HK-2 (cell line): ENCODE measurements at regions not wholly inside any gene's neighbourhood (a gene's known extent, or its start where the extent isn't known, plus 50 kb on each side); places are given as distances from the start of the nearest gene placed in this dataset.

Source experiments
- DNase-seq: peaks from one replicate; pipeline ENCODE4 v3.0.0-alpha.2; 2018; ENCODE audit not compliant: unreplicated experiment

DNA sequence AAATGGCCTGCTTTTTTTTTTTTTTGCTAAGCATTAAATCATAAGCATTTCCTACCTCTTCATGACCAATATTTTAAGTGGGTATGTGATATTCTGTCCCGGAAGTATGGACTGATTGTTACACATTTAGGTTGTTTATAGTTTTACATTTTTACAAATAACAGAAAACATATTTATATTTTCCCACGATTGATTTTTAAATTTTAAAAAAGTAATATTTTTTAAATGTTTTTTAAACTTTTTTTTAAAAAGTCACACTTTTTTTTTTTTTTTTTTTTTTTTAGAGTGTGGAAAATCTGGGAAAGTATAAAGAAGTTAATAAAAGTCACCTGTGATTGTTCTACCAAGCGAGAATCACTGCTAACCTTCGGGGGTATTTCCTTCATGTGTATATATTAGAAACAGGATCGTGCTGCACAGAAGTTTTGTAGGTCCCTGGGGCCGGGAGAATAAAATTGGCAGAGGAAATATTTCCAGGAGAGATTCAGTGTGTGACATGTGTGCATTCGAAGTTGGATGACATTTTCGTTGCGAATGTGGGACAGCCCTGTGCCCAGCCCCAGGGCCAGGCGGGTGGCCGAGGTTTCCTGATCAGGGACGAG, 173.1 kb downstream of the CDC5L start:
- DNase-seq = no peak

DNA sequence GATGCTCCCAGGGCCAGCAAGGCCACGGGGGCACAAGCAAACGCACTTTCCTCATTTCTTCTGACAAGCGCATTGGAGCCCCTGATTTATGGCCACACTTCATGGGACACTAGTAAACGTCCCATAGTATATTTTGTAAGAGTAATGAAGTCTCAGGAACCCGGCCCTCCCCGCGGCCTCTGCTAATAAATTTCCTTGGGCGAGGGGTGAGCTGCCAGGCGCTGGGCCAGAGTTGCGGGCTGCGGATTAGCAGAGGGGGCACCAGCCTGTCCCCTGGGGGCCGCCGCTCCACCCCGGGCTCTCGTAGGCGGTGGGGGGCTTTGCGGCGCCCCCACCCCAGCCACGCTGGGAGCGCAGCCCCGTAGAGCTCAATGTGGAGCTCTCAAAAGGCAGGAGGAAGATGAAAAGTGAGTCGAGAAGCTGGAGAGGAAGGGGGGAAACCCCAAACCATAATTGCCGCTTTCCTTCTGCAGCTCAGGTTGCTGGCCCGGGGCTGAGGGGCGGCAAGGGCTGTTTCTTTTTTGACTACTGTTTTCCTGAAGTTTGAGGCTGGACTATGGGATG, 173.6 kb downstream of the CDC5L start:
- no peak for DNase-seq

DNA sequence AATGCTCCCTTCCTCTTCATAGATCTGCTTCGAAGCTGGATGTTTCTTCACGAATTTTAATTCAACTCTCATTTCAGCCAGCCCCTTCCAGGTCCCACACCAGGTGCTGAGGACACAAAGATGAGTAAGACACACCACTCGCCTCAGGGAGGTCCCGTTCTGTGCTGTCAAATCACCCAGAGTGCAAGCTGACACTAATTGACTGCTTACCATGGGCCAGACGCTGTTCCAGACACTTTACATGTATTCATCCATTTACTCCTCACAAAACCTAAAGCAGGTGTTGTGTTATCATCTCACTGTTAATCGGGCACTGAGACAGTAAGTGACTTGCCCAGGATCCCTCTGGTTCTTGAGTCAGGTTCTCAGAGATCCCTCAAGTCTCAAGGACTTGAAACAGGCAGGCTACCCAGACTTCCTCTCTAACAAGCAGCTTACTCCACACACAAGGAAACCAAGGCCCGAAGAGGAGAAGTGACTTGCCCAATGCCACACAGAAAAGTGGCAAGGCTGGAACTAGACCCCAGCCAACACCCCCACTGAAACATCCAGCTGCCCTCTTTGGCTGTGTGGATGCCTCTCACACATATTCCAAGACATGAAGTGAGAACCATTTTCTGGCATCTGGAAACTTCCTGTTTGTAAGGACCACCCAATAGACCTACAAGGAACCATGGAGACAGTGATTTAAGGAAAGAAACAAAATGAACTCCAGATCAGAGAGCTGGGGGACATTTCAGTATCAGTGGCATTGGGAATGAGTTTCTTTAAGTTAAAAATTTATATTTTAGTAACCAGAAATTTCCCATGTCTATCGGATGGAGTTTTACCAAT, 174.5 kb downstream of the CDC5L start:
- DNase-seq = no peak

DNA sequence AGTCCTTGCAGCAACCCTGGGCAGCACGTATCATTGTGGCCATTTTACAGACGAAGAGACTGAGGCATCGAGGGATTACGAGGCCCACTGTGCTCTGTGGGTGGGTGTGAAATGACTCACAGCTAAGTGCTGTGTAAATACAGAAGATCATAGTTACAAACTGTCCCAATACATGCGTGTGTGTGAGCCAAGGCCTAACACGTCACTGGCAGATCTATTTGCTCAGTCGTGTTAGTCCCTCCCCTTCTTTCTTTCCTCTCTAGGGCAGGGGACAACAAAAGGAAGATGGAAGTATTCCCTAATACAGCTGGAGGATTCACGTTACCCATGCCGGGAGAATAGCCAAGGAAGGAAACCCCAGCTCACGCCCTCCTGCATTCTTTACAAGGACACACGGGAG, 175.9 kb downstream of the CDC5L start:
- no peak for DNase-seq

DNA sequence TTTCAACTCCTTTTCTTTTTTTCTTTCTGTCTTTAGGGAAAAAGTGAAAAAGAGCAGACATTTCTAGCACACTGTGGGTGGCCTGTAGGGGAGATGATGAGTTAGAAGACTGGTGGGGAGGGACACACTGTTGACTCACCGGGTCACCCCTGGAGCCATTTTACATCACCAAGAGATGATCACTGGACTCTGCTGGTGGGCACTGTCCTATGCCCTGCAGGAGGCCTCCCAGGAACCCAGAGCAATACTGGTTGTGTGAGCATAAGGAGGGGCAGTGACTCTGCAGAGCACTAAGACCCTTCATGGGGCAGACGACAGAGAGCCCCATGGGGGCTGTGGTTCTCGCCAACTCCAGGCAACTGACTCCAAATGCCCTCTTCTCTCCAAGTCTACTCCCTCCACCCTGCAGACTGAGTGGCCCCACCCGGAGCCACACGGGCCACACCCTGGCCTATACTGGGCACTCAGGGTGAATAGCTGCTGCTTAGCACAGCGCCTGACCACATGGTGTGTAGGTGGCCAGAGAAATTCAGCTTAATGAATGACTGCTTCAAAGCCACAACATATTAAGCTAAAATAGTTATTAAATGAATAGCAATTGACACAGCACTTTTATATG, 177.5 kb downstream of the CDC5L start:
- no peak for DNase-seq

DNA sequence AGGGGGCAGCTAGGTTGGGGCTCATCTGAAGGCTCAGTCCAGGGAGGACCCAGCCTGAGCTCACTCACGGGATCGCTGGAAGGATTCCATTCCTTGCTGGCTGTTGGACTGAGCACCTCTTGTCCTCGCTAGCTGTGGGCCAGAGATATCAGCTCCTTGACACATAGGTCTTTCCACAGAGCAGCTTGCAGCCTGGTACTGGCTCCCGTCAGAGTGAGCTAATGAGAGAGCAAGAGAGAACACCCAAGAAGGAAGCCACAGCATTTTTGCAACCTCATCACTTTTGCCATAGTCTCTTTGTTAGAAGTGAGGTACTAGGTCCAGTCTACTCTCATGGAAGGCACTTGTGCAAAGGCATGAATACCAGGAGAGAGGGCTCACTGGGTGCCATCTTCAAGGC, 179.9 kb downstream of the CDC5L start:
- no peak for DNase-seq

DNA sequence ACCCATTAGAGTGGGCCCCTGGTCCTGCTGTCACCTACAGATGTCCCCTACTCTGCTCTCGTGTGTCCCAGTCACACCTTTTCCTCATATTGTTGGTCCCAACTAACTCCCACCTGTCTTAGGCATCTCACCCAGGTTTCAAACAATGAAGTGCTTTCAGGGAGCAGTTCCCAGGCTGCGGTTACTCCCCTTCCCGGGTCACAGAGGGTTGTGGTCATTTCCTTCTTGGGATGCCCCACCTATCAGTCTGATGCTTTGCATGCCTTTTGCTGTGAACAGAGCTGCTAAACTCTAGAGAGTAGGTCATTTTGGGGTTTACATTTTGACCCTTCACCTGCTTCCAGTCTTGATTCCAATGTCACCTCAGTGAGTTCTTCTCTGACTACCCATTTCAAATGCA, 181.6 kb downstream of the CDC5L start:
- no peak for DNase-seq

DNA sequence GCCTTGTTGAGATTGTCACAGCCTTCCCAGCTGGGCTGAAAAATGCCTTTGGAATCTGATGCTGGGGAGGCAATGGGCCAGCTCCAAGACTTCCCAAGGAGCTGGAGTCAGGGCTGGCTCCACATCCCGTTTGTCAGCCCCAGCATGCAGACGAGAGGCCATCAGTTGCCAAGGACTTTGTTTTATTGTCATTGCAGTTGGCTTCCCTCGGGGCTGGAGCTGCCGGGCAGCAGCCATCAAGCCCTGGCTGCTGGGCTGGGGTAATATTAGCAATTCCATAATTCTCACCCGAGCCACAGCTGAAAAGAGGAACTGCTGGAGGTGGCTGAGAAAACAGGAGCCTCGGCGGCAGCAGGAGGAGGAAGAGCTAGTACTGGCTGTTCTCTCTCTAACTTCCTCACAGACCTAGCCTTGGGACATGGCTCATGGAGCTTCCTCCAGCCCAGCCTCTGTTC, 182.5 kb downstream of the CDC5L start:
- no peak for DNase-seq

DNA sequence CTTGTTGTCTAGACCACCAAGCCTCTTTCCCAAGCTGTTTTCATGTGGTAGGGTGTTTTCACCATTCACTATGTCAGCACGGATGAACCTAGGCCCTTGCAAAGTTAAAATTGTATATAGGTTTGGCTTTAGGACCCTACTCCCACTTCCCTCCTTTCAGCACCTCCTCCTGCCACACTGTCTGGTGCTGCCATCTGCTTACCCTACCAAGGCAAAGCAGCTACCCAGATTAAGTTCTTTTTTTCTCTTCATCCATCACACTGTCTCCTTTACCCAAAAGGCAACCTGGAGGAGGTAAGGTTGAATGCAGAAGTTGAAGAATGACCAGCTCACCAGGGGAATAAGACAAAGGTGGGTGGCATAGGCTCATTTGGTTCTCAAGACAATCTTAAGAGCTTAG, 184.0 kb downstream of the CDC5L start:
- no peak for DNase-seq

DNA sequence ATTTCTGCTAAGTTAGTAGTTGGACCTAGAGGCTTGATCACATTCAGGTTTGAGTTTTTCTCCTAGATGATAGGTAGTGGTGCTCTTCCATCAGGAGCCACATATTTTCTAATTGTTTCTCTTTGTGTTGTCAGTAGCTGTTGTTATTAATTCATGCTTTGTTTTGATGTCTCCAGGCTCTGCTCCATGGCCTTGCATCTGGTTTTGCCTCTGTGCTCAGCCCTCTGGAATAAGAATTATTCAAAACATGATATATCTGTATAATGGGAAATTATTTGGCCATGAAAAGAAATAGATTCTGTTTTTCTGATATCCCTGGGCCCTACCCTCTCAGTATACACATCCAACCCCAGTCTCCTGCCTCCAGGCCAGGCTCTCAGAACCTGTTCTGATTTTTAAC, 184.8 kb downstream of the CDC5L start:
- DNase-seq = no peak

DNA sequence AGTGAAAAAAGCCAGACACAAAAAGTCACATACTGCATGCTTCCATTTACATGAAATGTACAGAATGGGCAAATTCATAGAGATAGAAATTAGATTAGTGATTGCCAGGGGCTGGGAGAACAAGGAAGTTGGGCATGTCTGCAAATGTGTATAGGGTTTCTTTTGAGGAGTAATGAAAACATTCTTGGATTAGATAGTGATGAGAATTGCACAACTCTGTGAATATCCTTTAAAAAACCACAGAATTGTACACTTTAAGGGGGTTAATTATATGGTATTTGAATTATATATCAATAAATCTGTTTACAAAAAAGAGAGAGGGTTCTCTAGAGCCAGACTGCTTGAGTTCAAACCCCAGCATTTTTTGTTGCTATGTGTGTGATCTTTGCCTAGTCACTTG, 188.1 kb downstream of the CDC5L start:
- no peak for DNase-seq

DNA sequence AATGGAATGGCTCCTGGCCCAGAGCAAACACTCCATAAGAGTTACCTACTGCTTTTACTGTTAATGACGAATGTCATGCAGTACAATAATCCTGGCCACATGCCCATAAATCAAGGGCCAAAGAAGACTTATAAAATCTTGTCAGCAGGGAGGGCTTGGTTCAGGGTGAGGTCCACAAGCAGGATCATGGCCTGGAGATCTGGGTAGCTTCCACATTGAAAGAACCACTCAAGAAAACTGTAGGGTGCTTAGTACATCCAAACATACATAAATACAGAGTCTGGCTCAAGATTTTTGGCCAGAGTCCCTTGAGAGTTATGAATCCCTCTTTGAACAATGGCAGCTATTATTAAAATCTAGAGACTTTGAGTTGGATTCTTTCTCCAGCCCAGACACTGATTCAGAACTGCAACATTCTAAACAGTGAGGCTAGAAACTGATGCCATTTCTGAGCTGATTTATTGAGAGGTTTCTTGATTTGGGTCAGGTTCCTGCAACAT, 188.7 kb downstream of the CDC5L start:
- DNase-seq = no peak

DNA sequence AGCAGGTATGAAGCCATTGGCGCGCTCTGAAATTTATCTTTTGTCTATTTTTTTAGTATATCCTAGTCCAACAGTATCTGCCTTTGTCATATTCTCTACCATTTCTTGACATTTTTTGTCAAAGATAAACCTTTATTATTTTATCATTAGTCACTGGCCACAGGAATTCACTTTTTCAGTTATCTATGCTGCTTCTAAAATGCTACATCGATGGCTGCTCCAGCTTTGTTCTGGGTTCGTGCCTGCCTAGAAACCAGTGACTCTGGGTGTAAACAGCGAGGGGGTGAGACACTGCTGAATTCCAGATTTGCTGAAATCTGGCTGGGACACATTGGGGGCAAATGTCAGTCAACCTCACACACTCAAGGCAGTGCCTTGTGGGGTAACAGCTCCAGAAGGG, 193.4 kb downstream of the CDC5L start:
- no peak for DNase-seq

DNA sequence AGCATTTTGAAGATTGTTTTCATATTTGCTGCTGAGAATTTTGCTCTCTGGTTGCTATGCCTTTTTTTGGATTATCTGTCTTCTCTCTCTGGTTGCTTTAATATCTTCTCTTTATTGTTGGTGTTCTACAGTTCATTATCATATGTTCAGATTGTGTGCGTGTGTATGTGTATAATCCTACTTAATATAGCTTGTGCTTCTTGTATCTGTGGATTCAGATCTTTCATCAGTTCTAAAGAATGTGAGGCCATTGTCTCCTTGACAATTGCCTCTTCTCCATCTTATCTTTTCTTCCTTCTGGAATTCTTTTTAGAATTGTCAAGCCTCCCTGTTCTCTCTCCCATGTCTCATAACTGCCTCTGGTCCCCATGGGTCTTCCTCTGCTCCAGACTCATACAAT, 195.4 kb downstream of the CDC5L start:
- no peak for DNase-seq

DNA sequence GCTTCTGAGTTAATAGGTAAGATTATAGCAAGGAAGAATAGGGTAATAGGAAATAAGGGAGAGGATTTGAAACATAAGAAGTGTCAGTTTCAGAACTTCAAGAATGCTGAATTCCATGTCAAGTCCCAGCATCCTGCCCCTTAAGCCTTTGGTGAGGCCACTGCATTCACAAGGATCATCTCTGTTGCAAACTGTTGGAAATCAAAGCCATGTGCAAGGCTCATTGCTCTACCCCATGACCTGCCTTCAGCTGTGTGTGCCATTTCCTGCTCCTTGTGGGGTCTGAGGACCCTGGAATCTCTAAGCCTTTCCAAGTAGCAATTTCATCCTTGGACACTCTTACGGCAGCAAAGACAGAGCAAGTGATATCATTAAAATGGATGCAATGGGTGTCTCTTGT, 203.0 kb downstream of the CDC5L start:
- no peak for DNase-seq

DNA sequence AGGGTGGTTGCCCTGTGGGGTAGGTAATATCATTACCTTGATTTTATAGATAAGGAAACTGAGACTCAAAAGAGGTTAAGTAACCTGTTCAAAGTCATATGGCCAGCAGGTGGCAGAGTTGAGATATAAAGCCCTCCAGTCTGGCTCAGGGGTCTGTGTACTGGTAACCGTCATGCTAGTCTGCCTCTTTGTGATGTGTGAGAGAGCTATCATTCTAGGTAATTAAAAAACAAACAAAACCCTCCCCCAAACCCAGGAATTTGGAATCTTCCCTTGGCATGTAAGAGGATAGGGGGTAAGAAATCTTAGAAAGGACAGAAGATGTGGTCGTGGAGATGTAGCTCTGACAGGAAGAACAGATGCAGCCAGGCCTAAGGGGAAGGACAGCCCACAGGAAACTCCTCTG, 206.0 kb downstream of the CDC5L start:
- peak; percentile 9 for DNase-seq

DNA sequence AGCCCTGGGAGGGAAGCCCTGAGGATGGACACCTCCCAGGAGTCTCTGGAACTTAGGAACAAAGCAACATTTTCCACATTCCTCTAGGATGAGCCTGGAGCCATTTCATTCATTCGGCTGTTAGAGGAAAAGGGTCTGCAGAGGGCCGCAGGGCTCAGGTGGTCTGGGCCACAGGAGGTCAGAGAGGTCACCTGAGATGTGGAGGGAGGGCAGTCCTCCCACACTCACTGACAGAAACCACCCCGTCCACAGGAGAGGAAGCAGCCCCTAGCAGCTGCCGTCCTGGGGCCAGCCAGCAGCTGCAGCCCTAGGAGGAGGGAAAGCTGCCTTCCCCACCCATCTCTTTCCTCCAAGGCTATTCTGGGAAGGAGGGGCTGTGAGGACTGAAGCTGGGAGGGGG, 207.0 kb downstream of the CDC5L start:
- no peak for DNase-seq

DNA sequence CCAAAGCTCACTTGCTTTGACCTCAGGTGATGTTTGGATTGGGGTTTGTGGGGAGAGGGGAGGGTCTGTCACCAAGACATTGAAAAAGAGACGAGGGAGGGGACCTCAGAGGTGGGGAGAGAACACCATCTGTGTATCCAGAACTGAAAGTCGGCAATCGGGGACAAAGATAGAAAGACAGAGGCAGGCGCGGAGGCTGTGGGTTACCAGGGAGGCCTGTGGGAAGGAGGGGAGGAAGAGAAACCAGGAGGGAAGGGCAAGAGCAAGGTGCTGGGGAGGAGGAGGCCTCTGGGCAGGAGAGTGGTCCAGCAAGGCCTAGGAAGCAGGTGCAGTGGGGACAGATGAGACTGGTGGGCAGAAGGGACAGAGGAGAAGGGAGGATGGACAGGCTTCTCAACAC, 211.2 kb downstream of the CDC5L start:
- no peak for DNase-seq

DNA sequence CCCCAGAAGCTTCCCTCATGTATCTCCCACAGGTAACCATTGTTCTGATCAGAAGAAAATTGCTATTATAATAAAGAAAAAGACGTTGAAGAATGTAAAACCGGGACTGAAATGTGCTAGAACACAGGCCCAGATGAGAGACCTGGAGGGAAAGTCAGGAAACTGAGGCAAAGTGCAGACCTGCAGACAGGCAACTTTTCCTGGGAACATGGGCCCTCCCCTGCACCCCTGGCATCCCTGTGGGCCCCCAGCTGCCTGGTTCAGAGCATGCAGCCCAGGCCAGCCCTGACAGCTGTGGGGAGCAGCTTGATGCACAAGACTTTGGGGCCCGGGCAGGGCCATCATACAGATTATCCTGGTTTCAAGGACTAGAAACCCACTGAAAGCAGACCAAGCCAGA, 212.2 kb downstream of the CDC5L start:
- no peak for DNase-seq

DNA sequence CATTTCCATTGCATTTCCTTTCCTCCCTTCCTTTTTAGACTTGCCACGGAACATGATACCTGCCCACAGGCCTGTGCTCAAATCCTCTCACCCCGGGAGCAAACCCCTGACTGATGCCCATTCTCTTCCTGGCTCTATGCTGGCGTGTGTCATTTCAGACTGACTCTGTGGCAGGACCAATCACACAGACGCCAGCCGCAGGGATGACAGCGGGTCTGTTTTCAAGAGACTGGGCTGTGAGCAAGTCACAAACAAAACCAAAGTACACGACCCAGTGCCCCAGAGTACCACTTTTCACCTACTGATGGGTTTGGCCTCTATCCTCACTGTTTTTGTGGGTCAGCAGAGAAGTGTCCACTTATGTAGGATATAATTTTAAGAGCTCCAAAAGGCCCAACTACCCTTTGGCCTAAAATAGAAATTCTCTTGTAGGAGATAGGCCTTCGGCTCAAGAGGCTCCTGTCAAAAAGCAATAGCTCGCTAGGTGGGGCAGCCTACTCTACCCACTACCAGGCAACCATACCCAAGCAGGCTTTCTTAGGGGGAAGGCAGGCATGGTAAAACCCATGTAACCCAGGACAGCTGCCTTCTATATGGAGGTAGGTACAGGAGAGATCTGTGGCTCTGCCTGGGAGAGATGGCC, 215.7 kb downstream of the CDC5L start:
- no peak for DNase-seq

DNA sequence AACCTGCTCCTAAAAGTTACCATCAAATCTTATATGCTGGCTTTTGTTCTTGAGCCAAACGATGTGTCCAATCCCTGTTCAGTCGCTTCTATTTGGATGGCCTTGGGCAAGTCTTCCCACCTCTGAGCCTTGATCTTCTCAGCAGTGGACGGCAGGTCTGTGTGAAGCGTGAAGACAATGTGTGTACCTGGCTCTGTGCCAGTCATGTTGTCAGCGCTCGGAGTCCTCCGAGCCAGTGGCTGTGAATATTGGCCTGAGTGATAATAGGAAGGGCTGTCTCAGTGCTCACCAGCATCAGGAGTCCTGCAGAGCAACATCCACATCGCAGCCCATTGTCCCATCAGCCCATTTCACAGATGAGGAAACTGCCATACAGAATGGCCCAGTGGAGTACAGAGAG, 219.0 kb downstream of the CDC5L start:
- DNase-seq = no peak

DNA sequence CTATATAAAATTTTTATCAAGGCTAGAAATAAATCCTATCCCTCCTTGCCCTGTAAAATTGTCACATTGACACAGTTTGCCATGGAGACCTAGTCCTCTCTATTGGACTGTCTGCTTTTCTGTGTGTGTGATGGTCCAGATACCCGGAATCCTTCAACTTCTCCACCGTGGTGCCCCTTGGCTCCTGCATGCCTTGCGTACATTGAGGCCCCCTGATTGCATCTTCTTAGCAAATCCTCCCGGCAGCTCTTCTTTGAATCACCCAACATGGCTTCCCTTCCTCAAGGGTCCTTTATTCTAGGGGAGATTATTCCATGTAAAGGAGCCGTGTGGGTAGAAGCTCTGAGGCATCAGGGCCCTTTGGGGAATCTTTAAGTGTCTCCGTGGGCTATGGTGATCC, 219.5 kb downstream of the CDC5L start:
- no peak for DNase-seq
